DMS79 (cell line): ENCODE measurements at regions not wholly inside any gene's neighbourhood (a gene's known extent, or its start where the extent isn't known, plus 50 kb on each side); places are given as distances from the start of the nearest gene placed in this dataset.

Source experiments
- DNase-seq: peaks from one replicate; lab custom pipeline; 2025; lab: John Stamatoyannopoulos, UW

DNA sequence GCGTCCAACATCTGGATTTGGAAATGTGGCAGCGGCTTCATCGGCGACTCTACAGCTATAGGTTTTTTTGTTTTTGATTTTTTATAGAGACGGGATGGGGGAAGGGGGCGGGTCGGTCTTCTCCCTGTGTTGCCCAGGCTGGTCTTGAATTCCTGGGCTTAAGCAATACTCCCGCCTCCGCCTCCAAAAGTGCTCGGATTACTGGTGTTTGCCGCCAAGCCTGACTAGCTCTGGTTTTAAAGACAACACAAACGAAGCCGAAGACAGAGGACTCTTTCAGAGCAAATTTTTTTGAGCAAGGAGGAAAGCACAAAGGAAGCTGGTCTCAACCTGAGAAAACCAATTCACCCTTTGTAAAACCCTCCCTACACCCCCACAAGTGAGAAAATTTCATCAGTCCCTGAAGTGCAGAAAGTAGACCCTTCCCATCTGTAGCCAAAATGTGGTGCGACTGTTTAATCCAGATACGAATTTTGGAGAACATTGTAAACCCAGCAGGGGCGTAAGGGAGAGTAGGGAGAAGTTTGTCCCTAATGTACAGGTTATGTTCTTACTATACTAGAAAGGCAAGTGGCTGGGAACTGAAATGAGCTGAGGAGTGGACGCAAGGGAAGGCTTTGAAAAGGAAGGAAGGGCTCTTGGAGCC lies 185.9 kb downstream of the TRIM27 start:
- no peak for DNase-seq

DNA sequence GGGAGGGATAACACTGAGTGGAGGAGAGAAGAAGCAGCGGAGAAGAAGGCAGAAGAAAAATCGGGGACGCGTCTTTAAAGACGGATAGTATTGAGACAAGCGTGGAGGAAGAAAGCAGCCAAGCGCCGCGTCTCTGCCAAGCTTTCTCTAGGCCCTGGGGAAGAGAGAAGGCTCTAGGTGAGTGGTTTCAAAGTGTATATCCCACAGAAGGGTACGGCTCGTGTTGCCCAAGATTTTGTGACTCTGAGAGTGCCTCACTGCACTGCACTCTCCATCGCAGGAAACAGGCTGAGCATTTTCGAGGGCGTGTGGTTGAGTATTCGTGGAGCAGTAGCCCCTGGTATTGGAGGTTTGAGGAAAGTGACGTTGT lies 185.4 kb downstream of the TRIM27 start:
- DNase-seq = no peak

DNA sequence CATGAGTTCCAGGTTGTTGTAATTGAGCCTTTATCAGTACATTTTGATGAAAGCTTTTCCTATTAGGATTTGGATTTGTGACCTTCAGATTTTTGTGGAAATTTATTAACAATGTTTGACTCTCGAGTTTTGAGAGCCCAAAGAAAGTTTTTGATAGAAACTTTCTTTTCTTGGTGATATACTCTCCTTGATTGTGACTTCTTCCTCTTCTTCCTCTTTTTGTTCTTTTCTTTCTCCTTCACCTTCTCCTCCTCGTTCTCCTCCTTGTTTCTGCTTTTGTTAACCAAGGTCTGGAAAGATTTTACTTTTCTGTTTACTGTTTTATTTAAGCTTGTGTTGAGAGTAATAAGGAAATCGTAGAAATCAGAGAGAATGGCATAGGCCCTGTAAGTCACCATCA lies 182.4 kb downstream of the TRIM27 start:
- DNase-seq = no peak

- no peak for DNase-seq
These were observed 181.0 kb downstream of the TRIM27 start for GRCh38 chr6:28742668-28743270.

DNA sequence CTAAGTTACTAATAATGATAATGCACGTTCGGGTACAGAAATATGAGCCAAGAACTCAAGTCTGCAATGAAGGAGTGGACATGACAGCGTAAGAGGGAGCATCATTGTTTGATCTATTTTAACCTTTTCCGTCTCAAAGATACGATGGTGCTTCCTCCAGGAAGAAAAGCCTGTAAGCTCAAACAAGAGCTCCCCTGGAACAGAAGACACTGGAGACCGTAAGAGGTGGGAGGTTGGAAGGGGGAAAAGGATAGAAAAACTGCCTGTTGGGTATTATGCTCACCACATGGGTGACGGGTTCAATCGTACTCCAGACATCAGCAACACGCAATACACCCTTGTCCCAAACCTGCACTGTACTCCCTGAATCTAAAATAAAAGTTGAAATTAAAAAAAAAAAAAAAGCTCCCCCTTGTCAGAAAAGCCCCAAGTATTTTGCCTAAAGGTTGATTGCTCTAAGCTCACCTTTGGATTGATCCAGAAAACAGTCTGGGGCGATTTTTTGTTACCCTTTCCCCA lies 180.5 kb downstream of the TRIM27 start:
- no peak for DNase-seq

DNA sequence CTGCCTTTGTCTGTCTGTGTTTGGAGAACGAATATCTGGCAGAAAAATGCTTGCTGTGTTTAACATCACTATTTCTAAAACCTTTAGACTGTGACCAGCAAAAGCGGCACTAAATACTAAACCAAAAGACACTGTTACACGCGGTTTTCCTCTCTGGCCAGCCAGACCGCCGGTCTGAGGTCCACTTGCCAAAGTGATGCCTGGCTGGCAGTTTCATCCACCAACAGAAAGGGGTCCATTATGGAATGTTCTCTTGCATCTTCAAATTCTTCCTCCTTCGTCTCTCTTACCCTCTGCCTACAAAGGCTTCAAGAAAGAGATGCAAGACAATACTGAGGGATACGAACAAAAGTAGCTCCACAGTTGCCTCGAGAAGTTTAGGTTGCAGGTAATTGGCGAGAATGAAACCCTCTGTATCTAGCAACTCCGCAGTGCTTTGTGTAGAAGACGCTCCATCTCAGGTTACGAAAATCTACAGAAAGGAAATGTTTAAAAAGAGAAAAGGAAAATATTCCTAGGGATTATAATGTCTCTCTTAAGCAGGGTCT lies 176.6 kb downstream of the TRIM27 start:
- no peak for DNase-seq

DNA sequence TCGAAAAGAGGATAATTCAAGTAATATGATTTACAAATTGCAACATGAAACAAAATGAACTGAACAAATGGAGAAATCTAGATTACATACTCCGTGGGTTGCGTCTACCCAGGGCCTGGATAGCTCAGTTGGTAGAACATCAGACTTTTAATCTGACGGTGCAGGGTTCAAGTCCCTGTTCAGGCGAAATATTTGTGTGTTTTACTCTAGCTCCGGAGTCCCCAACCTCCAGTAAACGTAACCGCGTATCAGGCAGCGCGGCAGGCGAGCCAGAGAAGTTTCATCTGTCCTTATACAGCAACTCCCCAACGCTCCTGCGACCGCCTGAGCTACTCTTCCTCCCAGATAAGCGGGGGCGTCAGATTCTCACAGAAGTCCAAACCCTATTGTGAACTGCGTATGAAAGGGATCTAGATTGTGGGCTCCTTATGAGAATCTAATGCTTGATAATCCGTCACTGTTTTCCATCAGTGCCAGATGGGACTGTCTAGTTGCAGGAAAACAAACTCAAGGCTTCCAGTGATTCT lies 176.1 kb downstream of the TRIM27 start:
- DNase-seq = no peak

DNA sequence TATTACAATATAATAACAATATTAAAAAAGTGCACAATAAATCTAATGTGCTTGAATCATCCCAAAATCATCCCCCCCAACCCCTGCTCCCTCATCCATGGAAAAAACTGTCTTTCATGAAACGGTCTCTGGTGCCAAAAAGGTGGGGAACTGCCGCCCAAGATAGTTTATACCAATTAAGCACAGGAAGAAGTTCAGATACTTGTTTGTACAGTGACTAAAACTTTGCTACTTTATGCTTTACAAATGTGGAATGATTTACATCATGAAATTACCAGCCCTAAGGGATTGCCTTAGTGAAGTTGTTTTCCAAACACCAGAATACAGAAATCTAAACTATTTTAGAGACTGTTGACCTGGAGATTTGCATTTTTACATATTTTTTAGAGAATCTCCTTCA lies 175.6 kb downstream of the TRIM27 start:
- no peak for DNase-seq

DNA sequence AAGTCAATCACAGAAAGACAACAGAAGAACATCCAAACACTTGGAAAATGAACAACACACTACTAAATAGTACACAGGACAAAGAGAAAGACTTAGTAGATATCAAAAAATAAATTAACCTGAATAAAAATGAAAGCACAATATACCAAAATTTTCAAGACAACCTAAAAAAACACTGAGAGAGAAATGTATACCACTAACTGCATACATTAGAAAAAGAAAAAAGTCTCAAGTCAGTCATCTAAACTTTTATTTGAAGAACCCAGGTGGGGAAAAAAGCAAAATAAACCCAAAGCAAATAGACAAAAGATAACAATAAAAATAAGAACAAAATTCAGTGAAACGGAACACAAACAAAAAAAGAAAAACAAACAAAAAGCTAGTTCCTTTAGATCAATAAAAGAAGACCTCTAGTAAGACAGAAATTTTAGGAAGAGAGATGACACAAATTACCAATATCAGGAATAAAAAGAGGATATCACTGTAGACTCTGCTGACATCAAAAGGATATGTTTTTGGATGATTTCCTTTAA lies 172.8 kb downstream of the TRIM27 start:
- no peak for DNase-seq

DNA sequence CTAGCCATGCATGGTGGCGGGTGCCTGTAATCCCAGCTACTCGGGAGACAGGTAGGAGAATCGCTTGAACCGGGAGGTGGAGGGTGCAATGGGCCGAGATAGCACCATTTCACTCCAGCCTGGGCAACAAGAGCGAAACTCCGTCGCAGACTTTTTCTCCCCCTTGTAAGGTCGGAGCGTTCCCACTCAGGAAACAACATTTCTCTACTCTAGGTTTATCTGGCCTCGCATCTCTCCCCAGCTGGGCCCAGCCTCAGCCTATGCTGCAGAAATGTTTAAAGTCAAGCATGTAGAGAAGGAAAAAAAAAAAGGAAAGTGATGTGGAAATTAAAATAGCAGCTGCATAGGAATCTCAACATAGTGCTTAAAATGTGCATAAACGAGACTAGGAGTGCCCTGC lies 172.3 kb downstream of the TRIM27 start:
- DNase-seq = no peak

DNA sequence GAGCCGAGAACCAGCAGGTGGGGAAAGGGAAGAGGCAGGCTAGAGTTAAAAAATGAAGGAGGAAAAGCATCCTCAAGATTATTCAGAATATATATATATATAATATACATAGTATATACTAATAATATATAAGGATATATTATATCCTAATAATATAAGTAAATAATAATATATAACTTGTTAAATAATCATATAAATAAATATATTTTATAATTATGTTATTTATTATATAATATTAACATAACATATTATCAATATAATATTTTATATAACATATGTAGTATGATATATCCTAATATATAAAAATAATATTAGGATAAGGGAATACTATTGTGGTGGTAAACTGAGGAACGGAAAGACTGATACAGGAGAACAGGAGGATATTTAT lies 171.8 kb downstream of the TRIM27 start:
- no peak for DNase-seq

GRCh38 chr6:28757429-28758045 lies 166.2 kb downstream of the TRIM27 start:
- DNase-seq = no peak

- DNase-seq = no peak
These were observed 165.6 kb downstream of the TRIM27 start for GRCh38 chr6:28758046-28758817.

- no peak for DNase-seq
These were observed 165.0 kb downstream of the TRIM27 start for GRCh38 chr6:28758818-28759235.

DNA sequence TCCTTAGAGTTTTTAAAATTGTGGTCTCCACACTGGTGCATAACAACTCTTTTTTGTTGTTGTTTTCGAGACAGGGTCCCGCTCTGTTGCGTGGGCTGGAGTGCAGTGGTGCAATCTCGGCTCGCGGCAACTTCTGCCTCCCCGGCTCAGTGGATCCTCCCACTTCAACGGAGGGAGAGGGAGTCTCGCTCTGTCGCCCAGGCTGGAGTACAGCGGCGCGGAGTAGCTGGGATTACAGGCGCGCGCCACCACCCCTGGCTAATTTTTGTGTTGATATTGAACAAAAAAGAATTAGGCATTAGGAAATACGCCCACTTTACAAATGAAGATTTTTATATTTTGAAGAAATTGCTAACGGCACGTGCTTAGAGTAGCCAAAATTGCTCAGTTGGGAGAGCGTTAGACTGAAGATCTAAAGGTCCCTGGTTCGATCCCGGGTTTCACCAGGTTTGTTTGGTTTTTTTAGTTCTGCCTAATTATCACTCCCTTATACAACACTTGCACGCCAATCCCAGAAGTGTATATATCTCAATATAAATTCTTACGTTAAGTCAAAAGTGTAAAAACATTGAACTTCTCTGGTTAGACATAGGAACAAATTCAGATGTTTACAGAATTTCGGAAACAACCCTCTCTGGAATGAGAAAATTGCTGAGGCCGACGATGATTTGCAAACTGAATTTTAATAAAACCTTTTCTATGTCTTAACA lies 159.6 kb downstream of the TRIM27 start:
- no peak for DNase-seq

- DNase-seq = no peak
These were observed 159.0 kb downstream of the TRIM27 start for GRCh38 chr6:28764761-28765282.

DNA sequence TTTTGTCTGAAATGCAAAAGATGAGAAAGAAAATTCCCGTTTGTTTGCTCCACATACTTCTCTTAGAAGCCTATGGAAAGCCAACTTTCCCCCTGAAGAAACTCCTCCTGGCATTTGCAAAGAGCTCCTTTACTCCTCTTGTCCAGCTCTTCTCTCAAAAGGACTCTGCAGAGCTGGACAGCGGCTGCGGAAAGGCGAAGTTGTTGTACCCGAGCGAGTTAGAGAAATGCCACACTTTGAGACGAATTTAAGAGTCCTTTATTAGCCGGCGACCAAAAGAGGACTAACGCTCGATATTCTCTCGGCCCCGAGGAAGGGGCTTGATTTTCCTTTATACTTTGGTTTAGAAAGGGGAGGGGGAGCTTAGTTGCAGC lies 157.8 kb downstream of the TRIM27 start:
- DNase-seq = no peak

- no peak for DNase-seq
These were observed 157.4 kb downstream of the TRIM27 start for GRCh38 chr6:28766426-28766825.

DNA sequence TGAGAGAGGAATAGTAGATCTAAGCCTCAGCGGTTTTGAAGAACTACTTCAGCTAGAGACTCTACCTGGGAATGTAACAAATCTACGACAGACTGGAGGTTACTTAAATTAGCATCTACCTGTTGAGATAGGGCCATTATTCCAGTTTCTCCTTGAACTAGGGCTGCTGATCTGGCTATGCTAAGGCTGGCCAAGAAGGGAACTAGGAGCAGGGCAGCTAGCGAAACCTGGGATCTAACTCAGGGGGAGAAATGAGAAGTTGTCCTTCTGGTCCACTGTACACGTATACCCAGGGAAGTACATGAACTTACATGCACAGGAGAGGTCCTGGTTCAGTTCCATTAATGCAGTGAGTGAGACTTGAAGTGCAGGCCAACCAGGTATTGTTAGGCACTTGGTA lies 156.7 kb downstream of the TRIM27 start:
- no peak for DNase-seq

DNA sequence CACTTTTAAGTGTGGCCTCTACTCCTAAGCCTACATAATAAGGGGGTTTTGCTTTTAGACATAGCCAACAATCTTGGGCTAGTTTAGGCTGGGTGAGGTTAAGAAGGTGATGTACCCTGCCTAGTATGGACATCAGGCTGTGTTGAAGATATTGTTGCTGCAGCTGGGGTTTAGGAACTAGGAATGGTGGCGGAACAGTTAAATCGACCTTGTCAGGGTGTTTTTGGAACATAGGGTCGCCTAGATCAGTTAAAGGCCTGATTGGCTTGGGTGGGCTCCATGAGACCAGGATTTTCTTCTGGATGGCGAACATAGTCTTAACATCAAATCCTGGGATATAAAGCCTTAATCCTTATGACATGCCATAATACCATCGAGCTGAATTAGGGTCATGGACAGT lies 156.1 kb downstream of the TRIM27 start:
- no peak for DNase-seq
